Stimulated activated naive CD8-positive, alpha-beta T cell treated with anti-CD3 and anti-CD28 coated beads, Interleukin-15, amount 100 ng/mL, for 72 hours (primary cell): ENCODE measurements at regions not wholly inside any gene's neighbourhood (a gene's known extent, or its start where the extent isn't known, plus 50 kb on each side); places are given as distances from the start of the nearest gene placed in this dataset.
A peak's percentile ranks its signal among the peaks of the same experiment; 100 is the strongest.
"Not testable (repeated sequence)": the region's sequence is repeated elsewhere in the genome, so short reads cannot be mapped to it uniquely, and the experiment has no call there.

Experiments used
- ATAC-seq: fragments of 150-1000 bp; cut with Tn5 transposase; 2 replicates; pipeline ENCODE4 v1.10.0; 2021; ENCODE audit warnings: mild to moderate bottlenecking, moderate library complexity
- DNase-seq, 2 donors: peaks; one replicate each; pipeline ENCODE4 v3.0.0; 2021 to 2022
- H3K27ac Mint-ChIP-seq, 2 donors: one replicate each; pipeline ENCODE4 v1.8.0; 2022; ENCODE audit warnings: mild to moderate bottlenecking in 2 of 2, mixed read lengths in 2 of 2, moderate library complexity in 2 of 2
- H3K27me3 Mint-ChIP-seq: one replicate; pipeline ENCODE4 v1.8.0; 2022; ENCODE audit warnings: mixed read lengths
- H3K4me1 Mint-ChIP-seq: one replicate; pipeline ENCODE4 v1.8.0; 2022; ENCODE audit warnings: mild to moderate bottlenecking, mixed read lengths
- H3K4me3 Mint-ChIP-seq, 2 donors: one replicate each; pipeline ENCODE4 v1.8.0; 2022; ENCODE audit warnings: mild to moderate bottlenecking in 2 of 2, mixed read lengths in 2 of 2, moderate library complexity in 1 of 2
- H3K9me3 Mint-ChIP-seq, 2 donors: one replicate each; pipeline ENCODE4 v1.8.0; 2022; ENCODE audit warnings: mixed read lengths in 2 of 2

DNA sequence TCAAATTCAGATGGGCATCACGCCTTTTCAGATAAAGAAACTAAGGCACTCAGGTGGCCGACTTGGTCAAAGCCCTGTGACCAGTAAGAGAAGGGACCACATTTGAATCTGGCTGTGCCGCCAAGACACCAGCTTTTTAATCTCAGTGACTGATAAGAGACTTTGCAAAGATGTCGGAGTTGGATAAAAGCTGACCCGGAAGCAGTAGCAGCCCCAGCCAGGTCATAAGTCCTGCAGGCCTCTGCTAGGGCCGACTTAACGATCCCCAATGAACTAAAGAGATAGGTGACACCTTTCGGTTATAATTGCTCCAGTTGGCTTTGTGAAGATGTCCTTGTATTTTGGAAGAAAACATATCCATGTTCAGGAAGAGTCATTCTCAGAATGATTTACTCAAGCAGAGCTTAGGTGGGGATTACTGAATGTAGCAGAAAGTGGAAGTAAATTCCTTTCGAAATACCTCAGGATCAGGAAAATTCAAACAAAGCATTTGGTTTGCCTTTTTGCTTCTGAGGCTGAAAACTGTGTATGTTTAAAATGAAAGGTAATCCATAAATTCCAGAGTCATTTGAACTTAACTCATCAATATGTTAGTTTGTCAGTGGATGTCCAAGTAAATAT lies 164.2 kb upstream of the PITRM1 start:
- H3K27ac Mint-ChIP-seq, result no peak overlapping the region
- no peak for DNase-seq
- no peaks in the 10 kb centered on the region for H3K4me1 Mint-ChIP-seq
- H3K9me3 Mint-ChIP-seq, result no peaks in the 10 kb centered on the region
- ATAC-seq, result no peak
- H3K27me3 Mint-ChIP-seq, result peaks cover 14% of the 10 kb centered on the region
- H3K4me3 Mint-ChIP-seq, result no peak overlapping the region

- no peaks in the 10 kb centered on the region for H3K4me1 Mint-ChIP-seq
- no peak overlapping the region for H3K27ac Mint-ChIP-seq
- no peaks in the 10 kb centered on the region for H3K9me3 Mint-ChIP-seq
Observed at GRCh38 chr10:3333426-3333825, 160.8 kb upstream of the PITRM1 start.

GRCh38 chr10:3331690-3332230 lies 159.2 kb upstream of the PITRM1 start:
- Mint-ChIP-seq H3K4me1 (no peaks in the 10 kb centered on the region), H3K27me3 (no peaks in the 10 kb centered on the region), H3K4me3 (no peak overlapping the region), H3K27ac (peak overlapping the region in 1 of 2 donors; percentile 52), H3K9me3 (no peaks in the 10 kb centered on the region)
- DNase-seq (no peak), ATAC-seq (no peak)

More at GRCh38 chr10:3333426-3333825, 160.8 kb upstream of the PITRM1 start:
- ATAC-seq (no peak), DNase-seq (no peak)
- Mint-ChIP-seq H3K4me3 (no peak overlapping the region), H3K27me3 (no peaks in the 10 kb centered on the region)

DNA sequence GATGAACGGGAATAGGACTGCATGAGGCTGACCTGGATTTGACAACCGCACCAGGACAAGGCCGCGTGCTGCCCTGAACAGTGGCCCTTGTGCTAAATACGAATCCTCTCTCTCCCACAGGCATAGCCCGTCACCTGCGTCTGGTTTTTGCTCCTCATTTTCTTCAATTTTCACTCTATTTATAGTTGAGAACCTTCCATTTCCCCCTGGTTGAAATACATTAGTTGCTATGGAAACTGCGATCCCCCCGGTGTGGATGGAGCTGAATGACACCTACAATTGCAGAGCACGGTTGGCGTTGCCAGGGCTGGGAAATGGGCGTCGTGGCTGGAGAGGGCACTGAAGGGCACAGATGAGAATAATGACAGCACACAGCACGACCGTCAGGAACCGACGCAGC lies 158.6 kb upstream of the PITRM1 start:
- Mint-ChIP-seq H3K9me3 (no peaks in the 10 kb centered on the region), H3K4me3 (no peak overlapping the region), H3K27ac (no peak overlapping the region), H3K27me3 (no peaks in the 10 kb centered on the region), H3K4me1 (no peaks in the 10 kb centered on the region)
- DNase-seq (no peak), ATAC-seq (no peak)

DNA sequence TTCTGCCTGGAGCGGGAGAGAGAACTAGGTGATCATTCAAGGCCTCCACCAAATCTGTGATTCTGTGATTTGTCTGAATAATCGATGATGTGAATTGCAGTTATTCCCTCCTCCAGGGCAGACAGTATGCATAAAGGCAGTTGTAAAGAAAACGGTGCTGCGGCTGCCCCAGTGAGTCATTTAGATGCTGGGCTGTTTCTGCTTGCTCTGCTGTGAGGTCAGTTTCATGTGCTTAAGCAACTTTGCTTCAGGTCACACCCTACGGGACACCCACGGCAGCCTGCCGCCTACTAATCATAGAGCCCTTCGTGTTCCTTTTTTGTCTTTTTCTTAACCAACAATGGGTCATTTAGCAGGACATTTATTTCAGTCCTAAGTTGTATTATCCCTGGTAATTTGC lies 158.1 kb upstream of the PITRM1 start:
- no peaks in the 10 kb centered on the region for H3K9me3 Mint-ChIP-seq
- ATAC-seq (no peak), DNase-seq (no peak)
- no peak overlapping the region for H3K27ac Mint-ChIP-seq
- H3K4me1 Mint-ChIP-seq, result no peaks in the 10 kb centered on the region
- no peaks in the 10 kb centered on the region for H3K27me3 Mint-ChIP-seq
- no peak overlapping the region for H3K4me3 Mint-ChIP-seq

GRCh38 chr10:3325954-3326750 lies 153.6 kb upstream of the PITRM1 start:
- H3K9me3 Mint-ChIP-seq, result no peaks in the 10 kb centered on the region
- ATAC-seq (no peak), DNase-seq (no peak)
- H3K27me3 Mint-ChIP-seq, result no peaks in the 10 kb centered on the region
- no peaks in the 10 kb centered on the region for H3K4me1 Mint-ChIP-seq
- H3K4me3 Mint-ChIP-seq, result no peak overlapping the region
- no peak overlapping the region for H3K27ac Mint-ChIP-seq

DNA sequence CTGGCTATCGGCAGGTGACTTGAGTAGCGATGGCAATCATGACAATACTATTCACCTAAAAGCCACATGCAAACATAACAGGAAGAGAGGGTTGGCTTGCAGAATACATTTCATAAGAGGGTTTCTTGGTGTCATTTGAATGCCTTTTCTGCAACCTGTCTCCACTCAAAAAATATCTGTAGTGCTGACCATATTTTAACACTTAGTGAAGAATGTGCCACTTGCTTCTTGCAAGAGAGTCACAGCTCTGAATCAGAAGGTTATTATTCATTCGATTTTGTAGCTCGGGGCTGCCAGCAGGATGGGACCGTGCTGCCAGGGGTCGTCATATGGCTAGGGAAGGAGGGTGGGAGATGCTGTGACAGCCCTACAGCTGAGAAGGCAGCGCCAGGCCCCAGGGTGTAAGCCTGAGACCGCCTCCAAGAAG lies 152.0 kb upstream of the PITRM1 start:
- no peak overlapping the region for H3K27ac Mint-ChIP-seq
- H3K4me3 Mint-ChIP-seq, result no peak overlapping the region
- H3K4me1 Mint-ChIP-seq, result no peaks in the 10 kb centered on the region
- no peak for ATAC-seq
- DNase-seq, result no peak
- H3K27me3 Mint-ChIP-seq, result no peaks in the 10 kb centered on the region
- H3K9me3 Mint-ChIP-seq, result no peaks in the 10 kb centered on the region

GRCh38 chr10:3323865-3324498 lies 151.4 kb upstream of the PITRM1 start:
- Mint-ChIP-seq H3K4me3 (no peak overlapping the region), H3K27ac (no peak overlapping the region), H3K4me1 (peaks cover 3% of the 10 kb centered on the region), H3K9me3 (no peaks in the 10 kb centered on the region), H3K27me3 (peaks cover 5% of the 10 kb centered on the region)
- DNase-seq (no peak), ATAC-seq (no peak)

DNA sequence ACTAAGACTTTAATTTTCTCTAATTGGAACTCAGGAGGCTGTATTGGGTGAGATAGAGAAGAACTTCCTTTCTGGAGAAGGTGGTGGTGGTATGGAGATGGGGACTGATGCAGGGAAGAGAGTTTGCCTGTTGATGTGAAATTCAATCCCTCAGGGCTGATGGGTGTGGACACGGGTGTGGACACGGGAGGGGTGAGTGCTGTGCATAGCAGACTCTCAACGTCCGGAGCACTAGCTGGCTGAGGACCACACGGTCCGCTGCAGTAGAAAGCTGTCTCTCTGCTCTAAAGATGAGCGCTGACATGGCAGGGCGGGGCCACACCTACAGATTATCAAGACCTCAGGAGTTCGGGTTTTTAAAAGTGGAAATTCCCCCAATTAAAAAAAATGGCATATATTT lies 148.5 kb upstream of the PITRM1 start:
- peaks cover 5% of the 10 kb centered on the region for H3K4me1 Mint-ChIP-seq
- no peak overlapping the region for H3K27ac Mint-ChIP-seq
- no peaks in the 10 kb centered on the region for H3K9me3 Mint-ChIP-seq
- no peak for ATAC-seq
- DNase-seq, result no peak
- H3K27me3 Mint-ChIP-seq, result peaks cover 21% of the 10 kb centered on the region
- no peak overlapping the region for H3K4me3 Mint-ChIP-seq

DNA sequence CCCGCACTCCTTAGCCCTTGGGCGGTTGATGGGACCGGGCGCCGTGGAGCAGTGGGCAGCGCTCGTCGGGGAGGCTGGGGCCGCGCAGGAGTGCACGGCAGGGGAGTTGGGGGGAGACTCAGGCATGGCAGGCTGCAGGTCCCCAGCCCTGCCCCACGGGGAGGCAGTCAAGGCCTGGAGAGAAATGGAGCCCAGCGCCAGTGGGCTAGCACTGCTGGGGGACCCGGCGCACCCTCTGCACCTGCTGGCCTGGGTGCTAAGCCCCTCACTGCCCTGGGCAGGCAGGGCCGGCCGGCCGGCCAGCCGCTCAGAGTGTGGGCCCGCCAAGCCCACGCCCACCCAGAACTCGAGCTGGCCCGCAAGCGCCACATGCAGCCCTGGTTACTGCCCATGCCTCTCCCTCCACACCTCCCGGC lies 147.2 kb upstream of the PITRM1 start:
- Mint-ChIP-seq H3K4me1 (peaks cover 5% of the 10 kb centered on the region), H3K9me3 (no peaks in the 10 kb centered on the region), H3K4me3 (no peak overlapping the region), H3K27ac (no peak overlapping the region), H3K27me3 (peaks cover 22% of the 10 kb centered on the region)
- ATAC-seq (peak; percentile 39), DNase-seq (no peak)

GRCh38 chr10:3318480-3318807 lies 145.9 kb upstream of the PITRM1 start:
- not testable (repeated sequence) for H3K4me3 Mint-ChIP-seq, H3K27ac Mint-ChIP-seq, ATAC-seq, DNase-seq, H3K4me1 Mint-ChIP-seq
- H3K27me3 Mint-ChIP-seq, result peaks cover 36% of the 10 kb centered on the region
- H3K9me3 Mint-ChIP-seq, result peaks cover 0 to 10% of the 10 kb centered on the region in 2 donors

DNA sequence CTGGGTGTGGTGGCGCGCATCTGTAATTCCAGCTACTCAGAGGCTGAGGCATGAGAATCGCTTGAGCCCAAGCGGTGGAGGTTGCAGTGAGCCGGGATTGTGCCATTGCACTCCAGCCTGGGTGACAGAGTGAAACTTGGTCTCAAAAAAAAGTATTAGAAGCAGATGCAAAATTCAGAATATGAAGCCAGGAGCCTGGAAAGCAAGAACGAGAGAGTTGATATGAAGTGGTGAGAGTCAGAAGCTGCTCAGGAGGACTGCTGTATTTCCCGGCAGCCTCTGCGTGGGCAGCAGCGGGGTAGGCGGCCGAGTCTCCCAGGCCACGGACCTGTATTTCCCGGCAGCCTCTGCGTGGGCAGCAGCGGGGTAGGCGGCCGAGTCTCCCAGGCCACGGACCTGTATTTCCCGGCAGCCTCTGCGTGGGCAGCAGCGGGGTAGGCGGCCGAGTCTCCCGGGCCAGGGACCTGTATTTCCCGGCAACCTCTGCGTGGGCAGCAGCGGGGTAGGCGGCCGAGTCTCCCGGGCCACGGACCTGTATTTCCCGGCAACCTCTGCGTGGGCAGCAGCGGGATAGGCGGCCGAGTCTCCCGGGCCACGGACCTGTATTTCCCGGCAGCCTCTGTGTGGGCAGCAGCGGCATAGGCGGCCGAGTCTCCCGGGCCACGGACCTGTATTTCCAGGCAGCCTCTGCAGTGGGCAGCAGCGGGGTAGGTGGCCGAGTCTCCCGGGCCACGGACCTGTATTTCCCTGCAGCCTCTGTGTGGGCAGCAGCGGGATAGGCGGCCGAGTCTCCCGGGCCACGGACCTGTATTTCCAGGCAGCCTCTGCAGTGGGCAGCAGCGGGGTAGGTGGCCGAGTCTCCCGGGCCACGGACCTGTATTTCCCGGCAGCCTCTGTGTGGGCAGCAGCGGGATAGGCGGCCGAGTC lies 145.2 kb upstream of the PITRM1 start:
- peaks cover 42% of the 10 kb centered on the region for H3K27me3 Mint-ChIP-seq
- H3K4me3 Mint-ChIP-seq, DNase-seq, ATAC-seq, H3K27ac Mint-ChIP-seq, H3K4me1 Mint-ChIP-seq: not testable (repeated sequence)
- peaks cover 0 to 10% of the 10 kb centered on the region in 2 donors for H3K9me3 Mint-ChIP-seq

- not testable (repeated sequence) for ATAC-seq, H3K4me1 Mint-ChIP-seq, H3K4me3 Mint-ChIP-seq, DNase-seq
- Mint-ChIP-seq H3K9me3 (peaks cover 0 to 10% of the 10 kb centered on the region in 2 donors), H3K27ac (peak overlapping the region in 1 of 2 donors; percentile 14), H3K27me3 (peaks cover 56% of the 10 kb centered on the region)
Observed at GRCh38 chr10:3314445-3315085, 142.0 kb upstream of the PITRM1 start.

- Mint-ChIP-seq H3K27me3 (peaks cover 51% of the 10 kb centered on the region), H3K9me3 (peaks cover 0 to 10% of the 10 kb centered on the region in 2 donors), H3K27ac (peak overlapping the region in 1 of 2 donors; percentile 15)
- not testable (repeated sequence) for ATAC-seq, H3K4me3 Mint-ChIP-seq, H3K4me1 Mint-ChIP-seq, DNase-seq
Observed at GRCh38 chr10:3313784-3314444, 141.3 kb upstream of the PITRM1 start.
